ENCODE measurements at regions not wholly inside any gene's neighbourhood (a gene's known extent, or its start where the extent isn't known, plus 50 kb on each side); places are given as distances from the start of the nearest gene placed in this dataset.

- TF ChIP-seq CTCF (IDR thresholded peaks at IDR 0.05) (no peak), MAX (IDR thresholded peaks at IDR 0.05) (no peak), ZFP36 (IDR thresholded peaks at IDR 0.05; ENCODE audit: borderline replicate concordance, partially characterized antibody) (no peak), RAD21 (conservative IDR thresholded peaks at IDR 0.05 in 1 of 2, IDR thresholded peaks at IDR 0.05 in 1 of 2) (no peak), PBX3 (IDR thresholded peaks at IDR 0.05) (no peak)
Measured at GRCh38 chr12:29991924-29992323, 208.2 kb upstream of the TMTC1 start.

Measured in A549 (cell line).